HG03045 (cell line): ENCODE measurements at regions not wholly inside any gene's neighbourhood (a gene's known extent, or its start where the extent isn't known, plus 50 kb on each side); places are given as distances from the start of the nearest gene placed in this dataset.

ENCODE experiments used
- ATAC-seq: cut with Tn5 transposase; IDR thresholded peaks from one replicate; pipeline ENCODE4 v1.9.1; 2021; ENCODE audit warnings: mild to moderate bottlenecking, moderate library complexity; ENCODE audit not compliant: unreplicated experiment

GRCh38 chr3:159123877-159124276 is 322.0 kb downstream of the MFSD1 start:
- no peak for ATAC-seq

- ATAC-seq, result no peak
Observed at GRCh38 chr3:159126261-159127020, 324.6 kb downstream of the MFSD1 start.

GRCh38 chr3:159127021-159127392 is 325.2 kb downstream of the MFSD1 start:
- no peak for ATAC-seq

DNA sequence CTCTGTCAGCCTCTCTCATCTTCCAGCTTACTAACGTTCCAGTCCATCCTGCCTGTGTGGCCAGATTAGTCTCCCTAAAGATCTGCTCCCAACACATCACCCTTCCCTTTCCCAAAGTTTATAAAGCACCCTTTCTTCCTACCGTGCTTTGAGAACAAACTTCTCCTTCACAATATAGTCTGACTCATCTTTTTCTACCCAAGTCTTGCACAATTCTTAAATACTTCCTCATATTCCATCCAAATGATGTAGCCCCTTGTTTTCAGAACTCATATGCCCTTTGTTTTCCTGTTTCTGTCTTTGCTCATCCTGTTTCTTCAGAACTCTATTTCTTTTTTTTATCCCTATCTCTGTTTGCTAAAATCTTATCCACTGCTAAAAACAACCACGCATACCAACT is 326.8 kb downstream of the MFSD1 start:
- no peak for ATAC-seq

- ATAC-seq, result no peak
Observed at GRCh38 chr3:159130108-159130507, 328.3 kb downstream of the MFSD1 start.

DNA sequence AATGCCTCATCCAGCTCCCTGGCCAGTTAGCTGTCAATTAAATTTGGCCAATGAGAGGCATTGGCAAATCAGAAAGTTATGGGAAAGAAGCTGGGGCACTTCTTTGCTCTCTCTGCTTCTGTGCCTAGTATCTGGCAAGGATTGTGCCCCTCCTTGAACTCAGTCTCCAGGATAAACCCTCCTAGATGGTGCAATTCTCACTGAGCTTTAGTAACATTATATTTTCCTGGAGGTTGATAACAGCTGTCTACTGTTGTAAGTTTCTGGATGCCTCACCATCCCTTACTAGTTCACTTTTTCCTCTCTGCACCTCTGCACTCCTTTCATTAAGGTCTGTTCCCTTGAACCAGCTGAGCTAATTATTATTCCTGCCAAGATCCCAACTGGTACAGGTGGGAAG is 329.5 kb downstream of the MFSD1 start:
- no peak for ATAC-seq

GRCh38 chr3:159137949-159138348 is 336.1 kb downstream of the MFSD1 start:
- no peak for ATAC-seq

DNA sequence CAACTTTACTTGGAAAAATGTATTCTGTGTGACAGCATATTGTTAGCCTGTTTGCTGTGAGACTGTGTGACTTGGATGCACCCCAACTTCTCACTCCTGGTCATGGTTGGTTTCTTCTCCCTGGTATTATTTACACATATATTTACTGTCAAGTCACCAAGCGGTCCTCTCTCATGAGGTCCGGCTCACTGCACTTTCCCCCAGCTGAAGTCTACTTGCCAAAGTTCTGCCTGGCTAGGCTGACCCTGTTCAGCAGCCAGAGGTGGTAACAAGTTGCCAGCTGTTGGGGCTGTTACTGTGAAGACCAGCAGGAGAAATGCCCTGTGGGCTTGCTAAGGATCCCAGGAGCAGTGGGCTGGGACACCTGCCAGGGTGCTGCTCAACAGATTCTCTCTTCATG is 337.5 kb downstream of the MFSD1 start:
- ATAC-seq, result no peak

GRCh38 chr3:159144472-159144871 is 342.6 kb downstream of the MFSD1 start:
- ATAC-seq, result no peak

DNA sequence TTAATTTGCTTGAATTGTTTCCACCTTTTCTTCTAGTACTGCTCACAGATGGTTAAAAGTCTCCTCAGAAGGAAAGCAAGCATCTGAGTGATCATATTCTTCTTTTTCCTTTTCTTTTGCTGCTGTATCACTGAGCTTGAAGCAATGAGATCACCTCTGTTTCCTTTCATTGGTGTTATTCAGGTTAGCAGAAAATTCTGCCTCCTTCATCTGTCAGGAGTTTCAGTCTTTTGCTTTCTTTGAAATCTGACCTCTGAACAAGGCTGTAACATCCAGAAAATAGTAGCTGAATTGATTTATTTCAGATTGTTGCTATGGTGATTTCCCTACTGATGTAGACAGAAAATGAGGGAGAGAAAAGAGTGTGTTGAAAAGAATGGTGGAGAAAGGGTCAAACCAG is 343.0 kb downstream of the MFSD1 start:
- no peak for ATAC-seq

- ATAC-seq, result no peak
Observed at GRCh38 chr3:159146392-159146791, 344.5 kb downstream of the MFSD1 start.

DNA sequence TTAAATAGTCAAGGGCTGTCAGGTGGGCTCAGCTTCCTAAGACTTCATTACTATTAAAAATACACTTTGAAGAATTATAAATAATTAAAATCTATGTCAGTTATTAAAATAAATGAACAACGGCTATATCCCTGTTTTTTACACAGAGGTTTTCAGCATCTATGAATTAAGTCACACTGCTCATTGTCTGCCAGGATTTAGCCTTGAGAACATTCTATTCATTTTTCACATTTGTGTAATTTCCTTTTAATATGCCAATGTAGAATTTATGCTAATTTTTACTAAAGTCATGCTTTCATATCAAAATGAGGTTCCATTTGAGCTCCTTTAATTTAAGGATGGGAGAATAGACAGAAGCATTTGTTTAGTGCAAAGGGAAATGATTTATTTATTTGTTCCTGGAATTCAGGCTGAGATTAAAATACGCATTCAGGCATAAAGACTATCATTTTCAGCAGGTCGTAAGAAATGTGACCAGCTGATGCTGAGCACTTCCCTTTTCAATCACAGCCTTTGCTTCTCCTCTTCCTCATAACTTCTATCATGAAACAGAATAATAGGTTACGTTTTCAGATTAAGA is 345.1 kb downstream of the MFSD1 start:
- ATAC-seq, result no peak

DNA sequence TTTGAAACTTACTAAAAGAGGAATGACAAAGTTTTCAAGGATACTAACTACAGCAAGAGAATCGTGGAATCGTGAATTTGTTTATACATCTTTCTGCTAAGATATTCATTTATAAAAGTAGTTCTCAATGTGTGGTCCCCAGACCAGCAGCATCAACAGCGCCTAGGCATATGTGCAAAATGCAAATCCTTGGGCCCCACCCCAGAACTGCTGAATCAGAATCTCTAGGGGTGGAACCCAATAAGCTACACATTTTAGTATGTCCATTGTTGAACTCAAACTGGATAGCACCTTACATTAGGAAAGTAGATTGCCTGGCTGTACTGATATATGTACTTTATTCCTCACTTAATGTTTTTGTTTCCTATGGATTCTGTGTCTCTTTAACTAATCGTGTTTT is 346.0 kb downstream of the MFSD1 start:
- no peak for ATAC-seq

- ATAC-seq, result no peak
Observed at GRCh38 chr3:159148466-159148865, 346.6 kb downstream of the MFSD1 start.

DNA sequence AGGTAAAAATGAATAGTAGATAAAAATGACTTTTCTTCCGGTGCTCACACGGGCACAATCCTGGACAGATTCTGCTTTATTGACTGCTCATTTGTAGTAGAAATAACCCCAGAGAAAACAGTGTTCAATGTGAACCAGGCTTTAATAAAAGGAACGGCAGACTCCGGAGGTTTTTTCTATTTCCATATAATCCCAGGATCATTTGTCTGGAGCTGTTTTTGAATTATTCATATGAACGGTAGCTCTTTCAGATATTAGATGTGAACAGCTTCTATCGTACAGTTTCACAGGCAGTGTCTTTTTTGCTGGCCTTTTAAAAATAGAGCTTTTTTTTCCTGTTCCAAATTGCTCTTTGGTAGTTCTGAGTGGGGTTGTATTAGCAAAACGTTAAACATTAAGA is 347.3 kb downstream of the MFSD1 start:
- ATAC-seq, result no peak

DNA sequence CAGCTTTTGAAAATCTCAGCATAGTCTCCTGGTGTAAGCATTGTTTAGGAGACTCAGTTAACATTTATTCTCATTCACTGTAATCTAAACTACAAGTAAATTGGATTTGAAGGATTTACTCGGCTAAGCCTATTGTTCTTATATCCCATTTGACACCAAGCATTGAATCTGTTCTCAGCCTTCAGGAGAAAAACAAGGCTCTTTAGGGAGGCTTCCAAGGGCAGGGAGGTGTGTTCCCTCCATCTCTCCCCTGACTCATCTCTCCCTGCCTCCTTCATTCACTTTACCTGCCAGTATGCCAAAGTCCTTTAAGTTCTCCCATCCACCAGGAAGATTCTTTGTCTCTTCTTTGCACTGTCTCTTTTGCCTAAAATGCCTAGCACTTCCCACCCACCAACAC is 347.8 kb downstream of the MFSD1 start:
- ATAC-seq, result no peak

GRCh38 chr3:159150180-159150579 is 348.3 kb downstream of the MFSD1 start:
- no peak for ATAC-seq

DNA sequence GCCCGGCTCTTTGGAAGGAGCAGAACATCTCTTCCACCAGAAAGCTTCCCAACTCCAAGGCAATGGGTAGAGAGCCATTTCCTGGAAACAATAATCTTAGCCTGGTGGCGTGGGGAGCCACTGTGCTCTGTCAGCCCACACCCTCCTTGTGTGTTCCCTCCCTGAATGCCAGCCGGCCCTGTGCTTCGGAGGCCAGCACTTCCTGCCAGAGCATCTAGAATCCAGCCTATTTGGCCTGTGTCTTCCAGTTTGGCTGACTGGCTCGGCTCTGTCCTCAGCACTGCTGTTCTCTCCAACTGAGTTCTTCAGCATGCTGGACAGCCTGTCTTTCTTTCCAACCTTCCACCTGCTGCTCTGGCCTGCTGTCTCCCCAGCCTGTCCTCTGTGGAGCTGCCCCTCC is 349.3 kb downstream of the MFSD1 start:
- ATAC-seq, result no peak

GRCh38 chr3:159157275-159157674 is 355.4 kb downstream of the MFSD1 start:
- no peak for ATAC-seq

GRCh38 chr3:159158213-159158612 is 356.4 kb downstream of the MFSD1 start:
- ATAC-seq, result no peak

- no peak for ATAC-seq
Observed at GRCh38 chr3:159158801-159159200, 356.9 kb downstream of the MFSD1 start.

DNA sequence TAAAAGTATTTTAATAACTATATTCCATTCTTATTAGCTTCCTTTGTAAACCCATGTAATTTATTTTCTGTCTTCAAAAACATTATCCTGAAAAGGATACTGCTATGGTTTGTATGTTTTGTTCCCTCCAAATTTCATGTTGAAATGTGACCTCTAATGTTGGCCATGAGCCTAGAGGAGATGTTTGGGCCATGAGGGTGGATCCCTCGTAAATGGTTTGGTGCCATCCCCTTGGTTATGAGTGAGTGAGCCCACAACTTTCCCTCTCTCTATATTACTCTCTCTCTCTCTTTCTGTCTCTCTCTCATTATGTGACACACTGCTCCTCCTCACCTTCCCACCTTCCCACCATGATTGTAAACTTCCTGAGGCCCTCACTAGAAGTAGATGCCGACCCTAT is 357.7 kb downstream of the MFSD1 start:
- ATAC-seq, result no peak

- ATAC-seq, result no peak
Observed at GRCh38 chr3:159163656-159164055, 361.8 kb downstream of the MFSD1 start.
